Gastrocnemius medialis (tissue), 4 donors: ENCODE measurements at regions not wholly inside any gene's neighbourhood (a gene's known extent, or its start where the extent isn't known, plus 50 kb on each side); places are given as distances from the start of the nearest gene placed in this dataset.

Source experiments
- POLR2A ChIP-seq, 2 donors: fragments of 450-650 bp; IDR thresholded peaks; one replicate each; pipeline ENCODE4 v1.6.1; 2017; ENCODE audit warnings: antibody characterized with exemption in 2 of 2, mild to moderate bottlenecking in 2 of 2, moderate library complexity in 2 of 2
- TF ChIP-seq, protein P1 (sequence below), 5 experiments: fragments of 450-650 bp in 3 of 5; fragments of 200-600 bp in 2 of 5; sonication (generic) in 2 of 5; IDR thresholded peaks in 4 of 5; conservative IDR thresholded peaks in 1 of 5; 1 replicate in 4 of 5; 2 replicates in 1 of 5; pipeline ENCODE4 v1.5.1; 2016 to 2019; ENCODE audit warnings: antibody characterized with exemption in 5 of 5, mild to moderate bottlenecking in 3 of 5, moderate library complexity in 3 of 5

DNA sequence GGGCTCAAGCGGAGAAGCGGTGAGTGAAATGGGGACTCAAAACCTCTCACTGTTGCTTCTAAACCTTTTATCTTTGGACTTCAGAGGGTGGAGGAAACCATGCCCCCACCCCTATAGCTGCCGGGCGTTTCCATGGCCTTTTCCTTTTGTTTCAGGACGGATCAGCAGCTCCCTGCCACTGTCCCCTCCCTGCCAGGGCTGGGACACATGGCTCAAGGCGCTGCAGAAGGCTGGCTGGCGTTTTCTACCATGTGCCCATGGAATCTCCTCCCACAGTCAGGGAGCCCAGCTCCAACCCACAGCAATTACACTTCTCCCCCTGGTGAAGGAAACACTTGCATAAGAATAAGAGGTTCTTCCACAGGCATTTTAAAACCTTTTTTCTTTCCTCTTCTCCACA is 812.7 kb downstream of the PLA2G4A start:
- TF ChIP-seq POLR2A (IDR thresholded peaks at IDR 0.05) = no peak
- TF ChIP-seq, protein P1, sequence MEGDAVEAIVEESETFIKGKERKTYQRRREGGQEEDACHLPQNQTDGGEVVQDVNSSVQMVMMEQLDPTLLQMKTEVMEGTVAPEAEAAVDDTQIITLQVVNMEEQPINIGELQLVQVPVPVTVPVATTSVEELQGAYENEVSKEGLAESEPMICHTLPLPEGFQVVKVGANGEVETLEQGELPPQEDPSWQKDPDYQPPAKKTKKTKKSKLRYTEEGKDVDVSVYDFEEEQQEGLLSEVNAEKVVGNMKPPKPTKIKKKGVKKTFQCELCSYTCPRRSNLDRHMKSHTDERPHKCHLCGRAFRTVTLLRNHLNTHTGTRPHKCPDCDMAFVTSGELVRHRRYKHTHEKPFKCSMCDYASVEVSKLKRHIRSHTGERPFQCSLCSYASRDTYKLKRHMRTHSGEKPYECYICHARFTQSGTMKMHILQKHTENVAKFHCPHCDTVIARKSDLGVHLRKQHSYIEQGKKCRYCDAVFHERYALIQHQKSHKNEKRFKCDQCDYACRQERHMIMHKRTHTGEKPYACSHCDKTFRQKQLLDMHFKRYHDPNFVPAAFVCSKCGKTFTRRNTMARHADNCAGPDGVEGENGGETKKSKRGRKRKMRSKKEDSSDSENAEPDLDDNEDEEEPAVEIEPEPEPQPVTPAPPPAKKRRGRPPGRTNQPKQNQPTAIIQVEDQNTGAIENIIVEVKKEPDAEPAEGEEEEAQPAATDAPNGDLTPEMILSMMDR (IDR thresholded peaks at IDR 0.05 in 4 of 5, conservative IDR thresholded peaks at IDR 0.05 in 1 of 5) = no peak
